ENCODE measurements at regions not wholly inside any gene's neighbourhood (a gene's known extent, or its start where the extent isn't known, plus 50 kb on each side); places are given as distances from the start of the nearest gene placed in this dataset.
"Not testable (repeated sequence)": the region's sequence is repeated elsewhere in the genome, so short reads cannot be mapped to it uniquely, and the experiment has no call there.

DNA sequence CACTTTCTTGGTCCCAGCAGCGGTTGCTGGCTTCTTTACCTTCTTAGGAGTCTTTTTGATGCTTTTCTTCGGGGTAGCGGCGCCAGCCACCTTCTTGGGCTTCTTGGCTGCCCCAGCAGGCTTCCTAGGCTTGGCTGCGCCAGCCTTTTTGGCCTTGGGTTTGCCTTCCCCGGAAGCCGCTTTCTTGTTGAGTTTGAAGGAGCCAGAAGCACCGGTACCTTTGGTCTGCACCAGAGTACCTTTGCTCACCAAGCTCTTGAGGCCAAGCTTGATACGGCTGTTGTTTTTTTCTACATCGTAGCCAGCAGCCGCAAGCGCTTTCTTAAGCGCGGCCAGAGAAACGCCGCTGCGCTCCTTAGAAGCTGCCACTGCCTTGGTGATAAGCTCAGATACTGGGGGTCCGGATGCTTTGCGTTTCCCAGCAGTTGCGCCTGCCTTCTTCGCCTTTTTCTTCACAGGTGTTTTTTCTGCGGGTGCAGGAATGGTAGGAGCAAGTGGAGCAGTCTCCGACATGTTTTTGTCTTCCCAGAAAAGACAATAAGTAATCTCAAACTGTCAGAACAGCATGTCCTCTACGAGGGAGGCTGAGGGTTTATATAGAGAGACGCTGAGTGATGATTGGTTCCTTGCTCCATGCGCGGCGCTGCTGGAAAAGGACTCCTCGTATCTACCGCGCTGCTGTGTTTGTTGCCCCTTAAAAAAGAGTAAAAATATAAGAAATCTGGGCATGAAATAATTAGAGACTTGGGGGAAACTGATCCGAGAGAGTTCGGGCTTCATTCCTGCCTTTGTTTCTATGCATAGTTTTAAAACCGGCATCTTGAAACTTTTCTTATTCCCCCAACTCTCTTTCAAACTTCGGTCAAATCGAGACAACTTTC, 130.3 kb upstream of the BTN3A2 start:
- DNase-seq (ENCODE audit: low spot score) = peak; percentile 69

DNA sequence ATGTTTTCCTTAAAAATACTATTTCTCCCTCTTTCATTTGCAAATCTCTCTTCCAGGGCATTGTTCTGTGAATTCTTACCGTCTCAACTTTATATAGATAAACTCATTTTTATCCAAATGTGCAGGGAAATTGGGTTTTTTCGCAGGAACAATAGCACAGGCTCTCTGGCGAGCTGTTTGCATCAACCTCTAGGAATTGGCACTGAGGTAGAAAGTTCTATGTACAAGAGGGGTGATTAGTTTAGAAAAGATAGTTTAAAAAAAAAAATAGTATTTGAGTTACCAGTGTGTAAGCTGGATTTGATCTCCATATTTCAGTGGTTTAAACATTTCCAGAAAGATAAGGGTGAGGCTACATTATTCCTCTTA, 129.7 kb upstream of the BTN3A2 start:
- no peak for DNase-seq (ENCODE audit: low spot score)

DNA sequence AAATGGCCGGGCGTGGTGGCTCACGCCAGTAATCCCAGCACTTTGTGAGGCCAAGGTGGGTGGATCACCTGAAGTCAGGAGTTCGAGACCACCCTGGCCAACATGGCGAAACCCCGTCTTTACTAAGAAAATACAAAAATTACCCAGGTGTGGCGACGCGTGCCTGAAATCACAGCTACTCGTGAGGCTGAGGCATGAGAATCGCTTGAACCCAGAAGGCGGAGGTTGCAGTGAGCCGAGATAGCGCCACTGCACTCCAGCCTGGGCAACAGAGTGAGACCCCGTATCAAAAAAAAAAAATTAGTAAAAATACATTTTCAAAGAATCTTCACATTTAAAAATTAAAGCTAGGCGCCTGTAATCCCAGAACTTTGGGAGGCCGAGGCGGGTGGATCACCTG, 125.6 kb upstream of the BTN3A2 start:
- not testable (repeated sequence) for DNase-seq (ENCODE audit: low spot score)

DNA sequence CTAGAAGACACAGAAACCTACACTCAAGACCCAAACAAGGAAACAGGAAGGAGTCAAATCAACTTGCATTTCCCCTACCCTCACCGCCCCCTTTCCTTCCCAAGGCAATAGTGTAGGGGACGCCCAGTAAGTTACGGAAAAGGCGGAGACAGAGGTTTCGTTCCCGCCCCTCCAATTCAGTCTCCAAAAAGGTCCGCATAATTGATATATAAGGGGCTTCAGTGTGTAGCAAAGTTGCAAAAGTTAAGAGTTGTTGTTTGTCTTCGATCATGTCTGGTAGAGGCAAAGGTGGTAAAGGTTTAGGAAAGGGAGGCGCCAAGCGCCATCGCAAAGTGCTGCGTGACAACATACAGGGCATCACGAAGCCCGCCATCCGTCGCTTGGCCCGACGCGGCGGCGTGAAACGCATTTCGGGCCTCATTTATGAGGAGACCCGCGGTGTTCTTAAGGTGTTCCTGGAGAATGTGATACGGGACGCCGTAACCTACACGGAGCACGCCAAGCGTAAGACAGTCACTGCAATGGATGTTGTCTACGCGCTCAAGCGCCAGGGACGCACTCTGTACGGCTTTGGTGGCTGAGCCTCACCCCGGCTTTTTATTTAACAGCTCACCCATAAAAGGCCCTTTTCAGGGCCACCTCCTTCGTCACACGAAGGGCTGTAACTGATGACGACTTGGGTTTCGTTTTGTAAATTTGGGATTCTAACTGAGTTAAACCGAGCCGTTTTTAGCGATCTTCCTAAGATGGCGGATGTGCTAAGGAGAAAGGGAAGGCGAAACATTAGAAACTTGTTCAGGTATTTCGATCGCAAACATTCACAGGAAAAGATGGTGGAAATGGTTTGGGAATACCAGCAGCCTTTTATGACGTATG, 124.6 kb upstream of the BTN3A2 start:
- DNase-seq (ENCODE audit: low spot score) = peak; percentile 72

DNA sequence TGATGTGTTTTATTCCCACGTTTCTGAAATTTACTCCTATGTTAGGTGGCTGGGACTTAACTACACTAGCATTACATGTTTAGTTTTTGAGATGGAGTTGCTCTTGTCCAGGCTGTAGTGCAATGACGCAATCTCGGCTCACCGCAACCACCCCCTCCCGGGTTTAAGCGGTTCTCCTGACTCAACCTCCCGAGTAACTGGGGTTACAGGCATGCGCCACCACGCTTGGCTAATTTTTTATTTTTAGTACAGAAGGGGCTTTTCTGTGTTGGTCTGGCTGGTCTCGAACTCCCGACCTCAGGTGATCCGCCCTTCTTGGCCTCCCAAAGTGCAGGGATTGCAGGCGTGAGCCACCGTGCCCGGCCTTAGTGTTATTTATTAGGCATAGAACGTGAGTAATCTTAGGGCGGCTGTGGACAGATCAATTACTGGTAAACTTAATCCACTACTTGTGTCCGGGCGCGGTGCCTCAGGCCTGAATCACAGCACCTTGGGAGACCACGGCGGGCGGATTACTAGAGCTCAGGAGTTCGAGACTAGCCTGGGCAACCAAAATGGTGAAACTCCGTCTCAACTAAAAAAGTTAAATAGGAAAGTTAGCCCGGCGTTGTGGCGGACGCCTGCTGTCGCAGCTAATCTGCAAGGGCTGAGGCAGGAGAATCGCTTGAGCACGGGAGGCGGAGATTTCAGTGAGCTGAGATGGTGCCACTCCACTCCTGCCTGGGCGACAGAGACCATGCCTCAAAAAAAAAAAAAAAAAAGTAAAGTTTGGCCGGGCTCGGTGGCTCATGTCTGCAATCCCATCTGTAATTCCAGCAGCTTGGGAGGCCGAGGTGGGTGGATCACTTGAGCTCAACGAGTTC, 123.7 kb upstream of the BTN3A2 start:
- no peak for DNase-seq (ENCODE audit: low spot score)

DNA sequence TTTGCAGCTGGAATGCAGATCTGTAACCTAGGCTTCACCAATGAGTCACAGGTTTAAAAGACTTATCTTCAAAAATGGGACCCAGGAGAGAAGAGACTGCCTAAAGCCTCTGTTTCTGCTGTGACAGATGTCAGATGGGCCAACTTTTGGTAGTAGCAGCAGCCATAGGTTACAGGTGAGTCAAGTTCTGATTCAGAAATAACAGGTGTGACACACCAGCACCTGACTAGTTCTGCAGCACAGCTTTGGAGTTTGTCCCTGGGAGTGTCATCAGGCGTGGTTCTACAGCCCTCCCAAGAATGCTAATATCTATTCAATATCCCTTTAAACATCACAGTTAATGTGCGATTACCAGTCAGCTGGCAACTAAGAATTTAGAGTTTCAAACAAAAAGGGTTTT, 121.9 kb upstream of the BTN3A2 start:
- no peak for DNase-seq (ENCODE audit: low spot score)

DNA sequence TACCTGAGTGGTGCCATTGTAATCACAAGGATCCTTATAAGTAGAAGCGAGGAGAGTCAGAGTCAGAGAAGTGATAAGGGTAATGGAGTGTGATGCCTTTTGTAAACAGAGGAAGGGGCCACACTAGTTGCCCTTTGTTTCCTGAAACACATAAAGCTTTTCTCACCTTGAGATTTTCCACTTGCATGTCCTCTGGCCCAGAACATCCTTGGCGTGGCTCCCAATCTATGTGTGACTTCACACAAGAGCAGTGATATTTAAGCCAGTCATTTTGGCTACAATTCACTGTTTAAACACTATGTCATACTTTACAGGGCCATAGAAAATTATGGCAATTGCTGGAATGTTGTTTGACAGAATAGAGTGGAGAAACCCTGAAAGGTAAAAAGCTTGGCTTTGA, 121.2 kb upstream of the BTN3A2 start:
- DNase-seq (ENCODE audit: low spot score) = no peak

DNA sequence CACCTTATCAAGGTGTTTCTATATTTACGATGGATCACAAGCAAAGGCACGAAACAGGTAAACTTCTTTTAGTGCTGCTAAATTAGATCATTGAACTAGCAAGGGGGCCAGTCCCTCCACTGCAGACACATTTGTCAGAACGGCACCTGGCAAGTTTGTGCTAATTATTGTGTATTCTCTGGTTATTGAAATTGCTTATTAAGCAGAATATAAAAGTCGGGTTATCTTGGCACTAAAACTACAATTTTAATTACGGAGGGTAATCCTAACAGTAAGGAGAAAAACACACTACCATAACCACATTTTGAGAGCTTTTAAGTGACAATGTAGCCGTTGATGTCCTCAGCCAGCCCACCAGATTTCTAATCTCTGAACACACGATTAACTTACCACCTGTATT, 118.9 kb upstream of the BTN3A2 start:
- no peak for DNase-seq (ENCODE audit: low spot score)

DNA sequence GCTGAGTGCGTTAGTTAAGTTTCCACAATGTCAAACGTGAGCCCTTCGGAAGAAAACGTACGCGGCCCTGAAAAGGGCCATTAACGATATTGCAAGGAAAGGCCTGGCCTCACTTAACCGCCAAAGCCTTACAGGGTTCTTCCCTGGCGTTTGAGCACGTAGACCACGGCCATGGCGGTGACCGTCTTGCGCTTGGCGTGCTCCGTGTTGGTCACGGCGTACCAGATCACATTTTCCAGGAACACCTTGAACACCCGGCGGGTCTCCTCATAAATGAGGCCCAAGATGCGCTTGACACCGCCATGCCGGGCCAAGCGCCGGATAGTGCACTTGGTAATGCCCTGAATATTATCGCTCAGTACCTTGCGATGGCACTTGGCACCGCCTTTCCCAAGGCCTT, 118.4 kb upstream of the BTN3A2 start:
- DNase-seq (ENCODE audit: low spot score) = no peak

DNA sequence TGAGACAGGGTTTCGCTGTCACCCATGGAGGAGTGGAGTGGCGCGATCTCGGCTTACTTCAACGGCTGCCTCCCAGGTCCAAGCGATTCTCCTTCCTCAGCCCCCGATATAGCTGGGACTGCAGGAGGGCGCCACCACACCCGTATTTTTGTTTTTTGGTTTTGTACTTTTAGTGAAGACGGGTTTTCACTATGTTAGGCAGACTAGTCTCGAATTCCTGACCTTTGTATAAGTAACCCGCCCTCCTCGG, 115.4 kb upstream of the BTN3A2 start:
- DNase-seq (ENCODE audit: low spot score) = no peak

DNA sequence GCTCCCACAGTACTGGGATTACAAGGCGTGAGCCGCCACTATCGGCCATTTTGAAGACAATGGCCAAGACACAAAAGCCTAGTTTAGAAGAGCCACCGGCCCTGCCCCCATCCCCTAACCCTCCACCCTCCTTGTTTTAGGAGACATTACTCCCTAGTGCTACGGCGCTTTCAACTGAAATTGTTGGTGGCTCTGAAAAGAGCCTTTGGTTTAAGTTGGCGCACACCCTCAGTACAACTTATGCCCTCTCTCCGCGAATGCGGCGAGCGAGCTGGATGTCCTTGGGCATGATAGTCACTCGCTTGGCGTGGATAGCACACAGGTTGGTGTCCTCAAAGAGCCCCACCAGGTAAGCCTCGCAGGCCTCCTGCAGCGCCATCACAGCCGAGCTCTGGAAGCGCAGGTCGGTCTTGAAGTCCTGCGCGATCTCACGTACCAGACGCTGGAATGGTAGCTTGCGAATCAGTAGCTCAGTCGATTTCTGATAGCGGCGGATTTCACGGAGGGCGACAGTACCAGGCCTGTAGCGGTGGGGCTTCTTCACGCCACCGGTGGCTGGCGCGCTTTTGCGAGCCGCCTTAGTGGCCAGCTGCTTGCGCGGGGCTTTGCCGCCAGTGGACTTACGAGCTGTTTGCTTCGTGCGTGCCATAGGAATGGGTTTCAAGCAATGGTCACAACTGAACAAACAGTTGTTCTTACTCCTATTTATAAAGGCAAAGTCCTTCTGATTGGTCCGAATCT, 114.9 kb upstream of the BTN3A2 start:
- DNase-seq (ENCODE audit: low spot score) = peak; percentile 64

DNA sequence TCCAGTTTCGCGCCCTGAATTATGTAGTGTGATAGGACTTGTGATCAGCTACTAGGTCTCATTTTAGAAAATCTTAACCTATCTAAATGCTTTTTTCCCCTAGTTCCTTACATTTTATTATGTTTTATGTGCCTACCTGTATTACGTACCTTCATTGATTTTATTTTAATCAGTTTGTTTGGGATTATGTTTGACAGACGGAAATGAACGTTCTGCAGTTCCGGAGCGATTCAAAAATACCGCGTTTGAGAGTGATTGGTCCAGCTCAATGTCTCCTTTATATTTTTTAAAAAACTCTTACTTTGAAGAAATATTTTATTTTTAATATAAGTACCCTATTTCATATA, 114.3 kb upstream of the BTN3A2 start:
- DNase-seq (ENCODE audit: low spot score) = peak; percentile 68

DNA sequence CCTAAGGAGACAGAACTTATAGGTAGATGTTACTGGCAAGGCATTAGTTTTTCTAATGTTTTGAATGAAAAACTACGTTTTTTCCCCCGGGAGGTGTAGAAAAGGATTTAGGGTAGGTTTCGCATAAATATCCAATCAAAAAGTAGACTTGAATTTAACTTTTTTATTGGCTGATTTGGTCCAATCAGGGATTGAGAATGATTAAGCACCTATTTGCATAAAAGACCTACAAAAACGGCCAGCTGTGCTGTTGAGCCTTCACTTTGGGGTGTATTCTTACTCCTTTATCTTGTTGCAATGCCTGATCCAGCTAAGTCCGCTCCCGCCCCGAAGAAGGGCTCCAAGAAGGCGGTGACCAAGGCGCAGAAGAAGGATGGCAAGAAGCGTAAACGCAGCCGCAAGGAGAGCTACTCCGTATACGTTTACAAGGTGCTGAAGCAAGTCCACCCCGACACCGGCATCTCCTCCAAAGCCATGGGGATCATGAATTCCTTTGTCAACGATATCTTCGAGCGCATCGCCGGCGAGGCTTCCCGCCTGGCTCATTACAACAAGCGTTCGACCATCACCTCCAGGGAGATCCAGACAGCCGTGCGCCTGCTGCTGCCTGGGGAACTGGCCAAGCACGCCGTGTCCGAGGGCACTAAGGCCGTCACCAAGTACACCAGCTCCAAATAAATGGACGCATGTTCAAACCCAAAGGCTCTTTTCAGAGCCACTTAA, 113.5 kb upstream of the BTN3A2 start:
- peak; percentile 67 for DNase-seq (ENCODE audit: low spot score)

DNA sequence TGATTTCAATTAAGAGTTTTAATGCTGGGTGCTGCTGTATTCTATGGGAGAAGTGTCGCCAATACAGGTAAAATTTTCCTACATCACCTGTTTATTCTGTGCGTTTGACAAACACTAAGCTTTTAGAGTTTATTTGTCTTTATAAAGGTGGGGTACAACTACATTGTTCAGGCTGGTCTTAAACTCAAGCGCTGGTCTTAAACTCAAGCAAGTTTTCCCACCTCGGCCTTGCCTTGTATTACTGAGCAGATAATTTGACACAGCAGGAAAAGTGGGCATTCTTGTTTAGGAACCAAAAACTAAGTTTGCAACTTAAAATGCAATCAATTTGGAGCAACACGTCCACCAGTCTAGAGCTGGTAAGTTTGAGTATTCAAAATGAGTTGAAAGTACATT, 112.9 kb upstream of the BTN3A2 start:
- no peak for DNase-seq (ENCODE audit: low spot score)

DNA sequence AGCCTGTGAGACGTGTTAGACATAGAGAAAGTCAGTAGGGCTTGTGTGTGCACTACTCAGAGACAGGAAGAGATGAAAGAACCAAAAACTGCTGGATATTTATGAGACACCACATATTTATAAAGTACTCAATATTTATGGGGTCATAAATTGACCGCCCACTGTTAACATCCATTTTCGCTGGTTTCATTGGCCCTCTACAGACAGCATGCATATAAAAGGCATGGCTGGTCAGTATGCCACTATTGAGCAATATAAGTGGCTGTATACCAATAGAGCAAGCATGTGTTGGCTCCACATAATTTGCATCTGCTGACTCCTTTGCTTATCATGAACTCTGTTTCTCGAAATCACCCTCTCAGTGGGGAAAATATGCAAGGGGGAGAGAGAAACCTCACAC, 110.3 kb upstream of the BTN3A2 start:
- no peak for DNase-seq (ENCODE audit: low spot score)

DNA sequence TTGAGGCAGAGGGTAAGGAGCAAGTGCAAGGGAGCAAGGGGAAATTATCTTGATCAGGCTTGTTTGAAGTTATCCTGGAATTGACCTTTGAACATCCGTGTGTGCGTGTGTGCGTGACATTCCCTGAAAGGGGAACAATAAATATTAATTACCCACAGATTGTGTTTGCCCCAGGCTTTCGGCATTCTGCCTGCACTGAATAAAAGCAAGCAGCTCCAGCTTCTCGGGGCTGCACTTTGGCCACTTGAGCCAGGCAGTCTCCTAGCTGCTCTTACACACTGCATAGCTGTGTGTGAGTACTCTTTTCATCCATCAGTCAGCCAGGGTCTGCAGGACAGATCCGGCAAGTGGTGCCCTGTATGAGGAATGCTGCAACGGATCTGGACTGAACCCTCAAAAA, 107.7 kb upstream of the BTN3A2 start:
- no peak for DNase-seq (ENCODE audit: low spot score)

DNA sequence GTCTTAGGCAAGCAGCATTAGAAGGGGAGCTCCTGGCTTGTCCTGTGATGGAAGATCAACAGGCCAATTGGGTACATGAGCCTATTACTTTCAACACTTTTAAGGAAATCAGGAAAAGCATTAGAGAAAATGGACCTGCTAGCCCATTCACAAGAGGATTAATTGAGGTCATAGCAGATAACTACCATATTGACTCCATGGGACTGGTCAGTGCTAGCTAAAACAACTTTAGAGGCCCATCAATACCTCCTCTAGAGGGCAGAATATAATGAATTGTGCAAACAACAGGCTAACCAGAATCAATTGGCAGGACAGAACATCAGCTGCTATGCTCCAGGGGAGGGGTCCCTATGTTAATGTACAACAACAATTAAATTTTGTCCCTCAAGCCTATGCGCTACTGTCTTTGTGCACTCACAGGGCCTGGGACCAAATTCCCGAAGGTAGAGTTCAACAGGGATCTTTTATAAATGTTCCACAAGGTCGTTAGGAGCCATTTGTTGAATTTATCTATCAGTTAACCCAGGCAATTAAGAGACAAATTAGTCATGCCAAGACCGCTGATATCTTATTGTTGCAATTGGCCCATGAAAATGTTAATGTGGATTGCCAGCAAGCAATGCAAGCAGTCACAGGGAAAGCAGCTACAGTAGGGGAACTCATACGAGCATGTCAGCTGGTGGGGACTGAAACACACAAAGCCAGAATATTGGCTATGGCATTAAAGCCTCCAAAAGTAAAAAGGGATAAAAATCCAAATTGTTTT, 106.6 kb upstream of the BTN3A2 start:
- no peak for DNase-seq (ENCODE audit: low spot score)

DNA sequence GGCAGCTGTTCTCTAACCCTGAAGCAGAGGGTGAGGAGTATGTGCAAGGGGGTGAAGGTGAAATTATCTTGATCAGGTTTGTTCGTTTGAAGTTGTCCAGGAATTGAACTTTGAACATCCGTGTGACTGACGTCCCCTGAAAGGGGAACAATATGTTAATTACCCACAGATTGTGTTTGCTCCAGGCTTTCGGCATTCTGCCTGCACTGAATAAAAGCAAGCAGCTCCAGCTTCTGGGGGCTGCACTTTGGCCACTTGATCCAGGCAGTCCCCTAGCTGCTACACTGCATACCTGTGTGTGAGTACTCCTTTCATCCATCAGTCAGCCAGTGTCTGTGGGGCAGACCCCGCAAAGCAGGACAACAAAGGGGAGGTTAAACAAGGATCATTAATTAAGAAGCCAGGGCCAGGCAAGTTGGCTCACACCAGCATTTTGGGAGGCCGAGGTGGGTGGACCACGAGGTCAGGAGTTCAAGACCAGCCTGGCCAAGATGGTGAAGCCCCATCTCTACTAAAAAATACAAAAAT, 104.8 kb upstream of the BTN3A2 start:
- DNase-seq (ENCODE audit: low spot score) = no peak

DNA sequence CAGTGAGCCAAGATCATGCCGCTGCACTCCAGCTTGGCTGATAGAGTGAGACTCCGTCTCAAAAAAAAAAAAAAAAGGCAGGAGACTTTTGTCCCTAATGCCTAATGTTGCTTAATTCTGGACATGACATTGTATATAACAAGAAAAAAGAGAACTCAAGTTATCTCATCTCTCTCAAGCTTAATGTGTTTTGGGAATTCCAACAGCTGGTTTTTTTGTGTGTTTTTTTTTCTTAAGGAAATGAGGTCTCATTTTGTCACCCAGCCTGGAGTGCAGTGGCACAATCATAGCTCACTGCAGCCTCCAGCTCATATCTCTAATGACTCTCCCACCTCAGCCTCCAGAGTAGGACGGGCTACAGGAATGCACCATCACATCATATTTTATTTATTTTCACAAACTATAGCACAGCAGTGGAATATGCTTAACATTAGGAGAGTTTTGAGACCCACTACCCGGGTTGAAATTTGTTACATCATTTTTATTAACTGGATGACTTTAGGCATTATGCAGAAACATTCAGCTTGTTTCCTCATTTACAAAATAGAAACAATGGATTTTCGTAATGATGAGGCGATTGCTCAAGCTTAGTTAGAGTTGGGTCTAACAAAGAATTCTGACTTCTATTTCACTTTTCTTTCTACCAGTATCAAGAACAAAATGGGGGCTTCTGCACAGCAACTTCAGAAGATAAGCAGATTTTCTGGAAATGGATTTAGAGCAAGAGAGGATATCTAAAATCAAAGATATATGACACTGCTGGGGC, 104.1 kb upstream of the BTN3A2 start:
- no peak for DNase-seq (ENCODE audit: low spot score)

DNA sequence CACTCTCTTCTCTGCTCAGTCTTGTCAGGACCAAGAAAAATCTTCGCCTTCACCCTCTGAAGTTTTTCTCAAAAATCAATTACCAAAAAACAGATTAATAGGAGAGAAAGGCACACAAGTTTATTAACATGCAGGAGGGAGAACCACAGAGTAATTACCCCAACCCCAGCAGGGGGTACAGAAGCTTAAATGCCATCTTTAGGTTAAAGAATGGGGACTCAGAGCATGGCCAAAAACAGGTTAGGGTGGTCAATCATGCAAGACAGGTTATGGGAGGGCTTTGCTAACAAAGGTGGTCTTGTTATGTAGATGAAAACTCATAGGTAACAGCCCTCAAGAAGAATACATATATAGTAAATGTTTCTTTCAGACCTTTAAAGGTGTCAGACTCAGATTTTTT, 100.5 kb upstream of the BTN3A2 start:
- DNase-seq (ENCODE audit: low spot score) = no peak

Data from kidney capillary endothelial cell (primary cell).